ENCODE measurements at regions not wholly inside any gene's neighbourhood (a gene's known extent, or its start where the extent isn't known, plus 50 kb on each side); places are given as distances from the start of the nearest gene placed in this dataset.

GRCh38 chr9:16337322-16338029 is 533.0 kb downstream of the BNC2 start (continued):
- TF ChIP-seq, protein P1, sequence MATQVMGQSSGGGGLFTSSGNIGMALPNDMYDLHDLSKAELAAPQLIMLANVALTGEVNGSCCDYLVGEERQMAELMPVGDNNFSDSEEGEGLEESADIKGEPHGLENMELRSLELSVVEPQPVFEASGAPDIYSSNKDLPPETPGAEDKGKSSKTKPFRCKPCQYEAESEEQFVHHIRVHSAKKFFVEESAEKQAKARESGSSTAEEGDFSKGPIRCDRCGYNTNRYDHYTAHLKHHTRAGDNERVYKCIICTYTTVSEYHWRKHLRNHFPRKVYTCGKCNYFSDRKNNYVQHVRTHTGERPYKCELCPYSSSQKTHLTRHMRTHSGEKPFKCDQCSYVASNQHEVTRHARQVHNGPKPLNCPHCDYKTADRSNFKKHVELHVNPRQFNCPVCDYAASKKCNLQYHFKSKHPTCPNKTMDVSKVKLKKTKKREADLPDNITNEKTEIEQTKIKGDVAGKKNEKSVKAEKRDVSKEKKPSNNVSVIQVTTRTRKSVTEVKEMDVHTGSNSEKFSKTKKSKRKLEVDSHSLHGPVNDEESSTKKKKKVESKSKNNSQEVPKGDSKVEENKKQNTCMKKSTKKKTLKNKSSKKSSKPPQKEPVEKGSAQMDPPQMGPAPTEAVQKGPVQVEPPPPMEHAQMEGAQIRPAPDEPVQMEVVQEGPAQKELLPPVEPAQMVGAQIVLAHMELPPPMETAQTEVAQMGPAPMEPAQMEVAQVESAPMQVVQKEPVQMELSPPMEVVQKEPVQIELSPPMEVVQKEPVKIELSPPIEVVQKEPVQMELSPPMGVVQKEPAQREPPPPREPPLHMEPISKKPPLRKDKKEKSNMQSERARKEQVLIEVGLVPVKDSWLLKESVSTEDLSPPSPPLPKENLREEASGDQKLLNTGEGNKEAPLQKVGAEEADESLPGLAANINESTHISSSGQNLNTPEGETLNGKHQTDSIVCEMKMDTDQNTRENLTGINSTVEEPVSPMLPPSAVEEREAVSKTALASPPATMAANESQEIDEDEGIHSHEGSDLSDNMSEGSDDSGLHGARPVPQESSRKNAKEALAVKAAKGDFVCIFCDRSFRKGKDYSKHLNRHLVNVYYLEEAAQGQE (IDR thresholded peaks at IDR 0.05; ENCODE audit: low read depth, low read length) = peak; percentile 32; the same call in 1 of the 2 replicates
- TF ChIP-seq FOSL2 (IDR thresholded peaks at IDR 0.05; ENCODE audit: borderline replicate concordance, low read depth) (peak; percentile 97), JUND (IDR thresholded peaks at IDR 0.05) (peak; percentile 90)

DNA sequence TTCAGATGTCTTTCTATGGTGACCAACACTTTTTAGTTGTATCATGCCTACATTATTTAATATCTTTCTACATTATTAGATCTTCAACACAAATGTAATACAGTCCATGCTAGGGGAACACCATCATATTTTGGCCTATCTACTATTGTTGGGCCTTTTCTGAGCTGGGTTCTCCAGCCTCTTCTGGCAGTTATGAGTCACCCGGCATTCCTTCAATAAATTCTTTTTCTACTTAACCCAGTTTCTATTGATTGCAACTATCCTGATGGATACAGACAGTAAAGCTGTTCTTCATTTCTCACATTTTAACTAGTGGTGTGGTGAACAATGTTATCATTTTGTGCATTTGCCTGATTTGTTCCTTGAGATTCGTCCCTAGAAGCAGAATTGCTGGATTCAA is 529.3 kb downstream of the BNC2 start:
- Histone ChIP-seq H3K9me3 (no peaks in the 10 kb centered on the region), H3K4me3 (ENCODE audit: low read depth in 2 of 2, low read length in 1 of 2) (no peak overlapping the region), H3K4me1 (ENCODE audit: control insufficient read depth in 1 of 2, insufficient read depth in 2 of 2, low read depth in 1 of 2, low read length in 1 of 2) (peaks cover under 1 to 37% of the 10 kb centered on the region in 2 experiments; a peak in 3 of 4 replicates), H3K79me2 (ENCODE audit: insufficient read depth) (no peaks in the 10 kb centered on the region), H3K9ac (no peak overlapping the region), H3F3A (replicated peaks; ENCODE audit: insufficient read depth) (peaks cover 20% of the 10 kb centered on the region), H3K27ac (ENCODE audit: low read depth in 2 of 2, low read length in 1 of 2) (peak overlapping the region in 1 of 2 experiments; percentile 57; a peak in 2 of 4 replicates), H3K27me3 (ENCODE audit: insufficient read depth) (no peaks in the 10 kb centered on the region), H3K36me3 (replicated peaks in 1 of 2; ENCODE audit: control insufficient read depth in 1 of 2, insufficient read depth in 2 of 2, low read length in 1 of 2) (no peaks in the 10 kb centered on the region), H4K20me1 (ENCODE audit: insufficient read depth) (no peaks in the 10 kb centered on the region), H2AFZ (ENCODE audit: low read depth) (no peak overlapping the region), H3K9me2 (no peaks in the 10 kb centered on the region), H3K4me2 (no peak overlapping the region)
- 85% methylated on average over 2 of the region's 2 CpGs for WGBS (ENCODE audit: low lambda C conversion rate)
- no peak for DNase-seq
- CTCF ChIA-PET = no interaction called here
- POLR2A ChIA-PET = no interaction called here
- TF ChIP-seq GABPA (IDR thresholded peaks at IDR 0.05; ENCODE audit: low read depth) (no peak), RFX5 (IDR thresholded peaks at IDR 0.05; ENCODE audit: low read length) (no peak), TAF1 (IDR thresholded peaks at IDR 0.05; ENCODE audit: borderline replicate concordance, low read depth, low read length) (no peak), YY1 (IDR thresholded peaks at IDR 0.05; ENCODE audit: low read depth) (no peak), SIN3A (IDR thresholded peaks at IDR 0.05; ENCODE audit: borderline replicate concordance, low read depth, low read length) (no peak), GATA2 (CRISPR knock-in tag; IDR thresholded peaks at IDR 0.05) (no peak), FOXJ3 (CRISPR knock-in tag; IDR thresholded peaks at IDR 0.05) (no peak), FOSL2 (IDR thresholded peaks at IDR 0.05; ENCODE audit: borderline replicate concordance, low read depth) (peak; percentile 77; the same call in 1 of the 2 replicates), CTCF (IDR thresholded peaks at IDR 0.05) (no peak), SMC3 (IDR thresholded peaks at IDR 0.05; ENCODE audit: low read depth, low read length) (no peak), MEF2A (IDR thresholded peaks at IDR 0.05; ENCODE audit: borderline replicate concordance, low read depth) (no peak), MXI1 (IDR thresholded peaks at IDR 0.05; ENCODE audit: low read depth, low read length) (no peak), NFIC (IDR thresholded peaks at IDR 0.05; ENCODE audit: borderline replicate concordance) (peak; percentile 5; the same call in 1 of the 2 replicates), TCF12 (IDR thresholded peaks at IDR 0.05) (peak; percentile 33; the same call in 1 of the 2 replicates), RCOR1 (IDR thresholded peaks at IDR 0.05; ENCODE audit: low read length) (no peak), ZBTB33 (IDR thresholded peaks at IDR 0.05; ENCODE audit: borderline replicate concordance, low read depth) (no peak)
- TF ChIP-seq, protein P2, sequence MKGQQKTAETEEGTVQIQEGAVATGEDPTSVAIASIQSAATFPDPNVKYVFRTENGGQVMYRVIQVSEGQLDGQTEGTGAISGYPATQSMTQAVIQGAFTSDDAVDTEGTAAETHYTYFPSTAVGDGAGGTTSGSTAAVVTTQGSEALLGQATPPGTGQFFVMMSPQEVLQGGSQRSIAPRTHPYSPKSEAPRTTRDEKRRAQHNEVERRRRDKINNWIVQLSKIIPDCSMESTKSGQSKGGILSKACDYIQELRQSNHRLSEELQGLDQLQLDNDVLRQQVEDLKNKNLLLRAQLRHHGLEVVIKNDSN (IDR thresholded peaks at IDR 0.05; ENCODE audit: borderline replicate concordance, low read depth) = no peak
- TF ChIP-seq, protein P1 (IDR thresholded peaks at IDR 0.05; ENCODE audit: low read depth, low read length) = no peak

Data from SK-N-SH (cell line).